Adrenal gland (tissue), 9 donors: ENCODE measurements at regions not wholly inside any gene's neighbourhood (a gene's known extent, or its start where the extent isn't known, plus 50 kb on each side); places are given as distances from the start of the nearest gene placed in this dataset.

Source experiments
- DNase-seq, 7 donors: peaks; one replicate each; pipeline ENCODE4 v3.0.0-alpha.2; 2019 to 2020
- H3K27ac ChIP-seq, 5 donors: fragments of 200-600 bp; sonication (generic) in 4 of 5; 1 replicate in 3 of 5; 2 replicates in 2 of 5; pipeline versions ENCODE4 v1.5.1 to v1.8.0; 2016 to 2020; ENCODE audit warnings: mild to moderate bottlenecking in 1 of 5
- H3K27me3 ChIP-seq: fragments of 200-600 bp; 2 replicates; pipeline ENCODE4 v1.8.0; 2021
- H3K36me3 ChIP-seq, 2 donors: fragments of 200-600 bp; replicated peaks in 1 of 2; 1 replicate in 1 of 2; 2 replicates in 1 of 2; pipeline versions ENCODE4 v1.5.1 to v1.8.0; 2018 to 2022
- H3K4me1 ChIP-seq, 2 donors: fragments of 200-600 bp; replicated peaks in 1 of 2; 1 replicate in 1 of 2; 2 replicates in 1 of 2; pipeline versions ENCODE4 v1.5.1 to v1.8.0; 2018 to 2021
- H3K4me3 ChIP-seq, 4 donors: fragments of 200-600 bp; sonication (generic) in 3 of 4; one replicate each; pipeline ENCODE4 v1.5.1; 2016 to 2018
- H3K9me3 ChIP-seq, 3 donors: fragments of 200-600 bp; sonication (generic) in 1 of 3; replicated peaks in 1 of 3; 1 replicate in 2 of 3; 2 replicates in 1 of 3; pipeline versions ENCODE4 v1.5.1 to v1.8.0; 2016 to 2021
- CTCF ChIP-seq, 6 experiments: fragments of 450-650 bp in 4 of 6; fragments of 200-600 bp in 2 of 6; sonication (generic) in 1 of 6; IDR thresholded peaks; 1 replicate in 5 of 6; 2 replicates in 1 of 6; pipeline versions ENCODE4 v1.5.1 to v1.8.0; 2016 to 2021; ENCODE audit warnings: antibody characterized with exemption in 6 of 6, mild to moderate bottlenecking in 2 of 6, moderate library complexity in 1 of 6
- POLR2A ChIP-seq, 2 donors: fragments of 450-650 bp; IDR thresholded peaks; one replicate each; pipeline ENCODE4 v1.6.1; 2017; ENCODE audit warnings: antibody characterized with exemption in 2 of 2, mild to moderate bottlenecking in 2 of 2, moderate library complexity in 1 of 2
- WGBS, 4 donors: extraction: QIAGEN DNeasy Blood & Tissue Kit in 2 of 4; methylation state at CpG; one replicate each; pipeline versions ENCODE4 v1.1.5 to v1.1.7; 2013 to 2017; 5-methylcytosine and 5-hydroxymethylcytosine counted together
- intact Hi-C, 2 donors: fragments of 100-400 bp; cut with DNase I; formaldehyde crosslinking; loops; one replicate each; pipeline versions ENCODE4 v1.14.1 to v1.15.0; 2022 to 2023
- donor health status: healthy with polysubstance abuse.
- donor health status: Bipolar disorder and iron deficiency.
- donor health status: DM: yes; HTN: yes; CAD: no.
- donor health status: DM: no; HTN: no; CAD: no.
- donor health status: DM: no; HTN: no; CAD: no.

GRCh38 chr14:88947646-88948598, 123.5 kb downstream of the TTC8 start:
- Histone ChIP-seq H3K27me3 (peaks cover 4% of the 10 kb centered on the region), H3K9me3 (no peaks in the 10 kb centered on the region), H3K4me1 (no peaks in the 10 kb centered on the region), H3K36me3 (no peaks in the 10 kb centered on the region), H3K4me3 (no peak overlapping the region), H3K27ac (no peak overlapping the region)
- 69 to 88% (median 79%) methylated on average over 7 of the region's 7 CpGs for WGBS, 4 donors
- intact Hi-C loops = no loop called here
- TF ChIP-seq POLR2A (IDR thresholded peaks at IDR 0.05) = no peak
- TF ChIP-seq CTCF (IDR thresholded peaks at IDR 0.05) = no peak
- no peak for DNase-seq

GRCh38 chr14:88950069-88950468, 125.6 kb downstream of the TTC8 start:
- Histone ChIP-seq H3K36me3 (no peaks in the 10 kb centered on the region), H3K9me3 (no peaks in the 10 kb centered on the region), H3K4me1 (peaks cover 3 to 6% of the 10 kb centered on the region in 2 donors), H3K27ac (no peak overlapping the region), H3K4me3 (no peak overlapping the region), H3K27me3 (peaks cover 4% of the 10 kb centered on the region)
- intact Hi-C loops = no loop called here
- no peak for DNase-seq
- TF ChIP-seq POLR2A (IDR thresholded peaks at IDR 0.05) (no peak), CTCF (IDR thresholded peaks at IDR 0.05) (no peak)
- WGBS, 4 donors = 47 to 65% (median 57%) methylated on average over 2 of the region's 2 CpGs

GRCh38 chr14:88951370-88951769, 126.9 kb downstream of the TTC8 start:
- WGBS, 4 donors = 63 to 73% (median 70%) methylated on average over 3 of the region's 3 CpGs
- intact Hi-C loops = no loop called here
- H3K27me3 ChIP-seq = peaks cover 4% of the 10 kb centered on the region
- no peak overlapping the region for H3K27ac ChIP-seq
- no peaks in the 10 kb centered on the region for H3K9me3 ChIP-seq
- DNase-seq = no peak
- no peaks in the 10 kb centered on the region for H3K36me3 ChIP-seq
- no peak for TF ChIP-seq POLR2A (IDR thresholded peaks at IDR 0.05)
- no peak for TF ChIP-seq CTCF (IDR thresholded peaks at IDR 0.05)
- H3K4me1 ChIP-seq = peaks cover 9 to 13% of the 10 kb centered on the region in 2 donors
- H3K4me3 ChIP-seq = no peak overlapping the region

- Histone ChIP-seq H3K4me3 (no peak overlapping the region), H3K27me3 (peaks cover 4% of the 10 kb centered on the region), H3K4me1 (peaks cover 9 to 13% of the 10 kb centered on the region in 2 donors), H3K27ac (no peak overlapping the region), H3K36me3 (no peaks in the 10 kb centered on the region), H3K9me3 (no peaks in the 10 kb centered on the region)
- DNase-seq = peak in 1 of 7 donors; percentile 63
- no peak for TF ChIP-seq POLR2A (IDR thresholded peaks at IDR 0.05)
- TF ChIP-seq CTCF (IDR thresholded peaks at IDR 0.05) = no peak
- 76 to 82% (median 79%) methylated on average over 7 of the region's 7 CpGs for WGBS, 4 donors
- intact Hi-C loops = no loop called here
These were observed 128.4 kb downstream of the TTC8 start for GRCh38 chr14:88952901-88953300.
